GM06990 (cell line): ENCODE measurements at regions not wholly inside any gene's neighbourhood (a gene's known extent, or its start where the extent isn't known, plus 50 kb on each side); places are given as distances from the start of the nearest gene placed in this dataset.
"Not testable (repeated sequence)": the region's sequence is repeated elsewhere in the genome, so short reads cannot be mapped to it uniquely, and the experiment has no call there.

ENCODE experiments used
- DNase-seq: peaks from one replicate; pipeline ENCODE4 v3.0.0-alpha.2; 2011; ENCODE audit not compliant: insufficient read length; ENCODE audit errors: extremely low read depth
- H3K27me3 ChIP-seq: replicated peaks from 2 replicates; pipeline ENCODE4 v1.6.0; 2011; ENCODE audit warnings: low read length; ENCODE audit not compliant: control insufficient read depth, insufficient read depth
- H3K36me3 ChIP-seq: 2 replicates; pipeline ENCODE4 v1.5.1; 2011; ENCODE audit warnings: low read length; ENCODE audit not compliant: control insufficient read depth, insufficient read depth
- H3K4me3 ChIP-seq: replicated peaks from 2 replicates; pipeline ENCODE4 v1.5.1; 2011; ENCODE audit warnings: low read depth, mild to moderate bottlenecking, control low read depth, low read length
- TF ChIP-seq, protein P1 (sequence below): IDR thresholded peaks from 2 replicates; pipeline ENCODE4 v1.5.1; 2011; ENCODE audit warnings: low read length, control low read depth, mild to moderate bottlenecking, inconsistent platforms; ENCODE audit not compliant: insufficient read depth, poor library complexity, severe bottlenecking

DNA sequence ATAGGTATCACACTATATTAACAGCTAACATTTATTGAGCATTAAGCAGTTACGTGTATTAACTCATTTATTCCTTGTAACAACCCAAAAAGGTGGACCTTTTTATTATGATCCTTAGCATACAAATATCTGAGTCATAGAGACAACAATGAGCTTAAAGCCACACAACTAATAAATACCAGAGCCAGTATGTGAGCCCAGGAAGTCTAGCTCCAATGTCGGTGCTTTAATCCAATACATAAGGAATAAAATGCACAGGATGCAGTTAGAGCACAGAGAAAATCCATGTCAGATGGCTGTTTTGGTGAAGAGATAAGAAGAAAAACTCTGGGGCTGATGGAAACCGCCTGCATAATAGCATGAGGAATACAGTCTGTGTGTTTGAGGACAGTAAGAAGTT is 888.6 kb downstream of the TMTC2 start:
- Histone ChIP-seq H3K27me3 (no peaks in the 10 kb centered on the region), H3K4me3 (no peak overlapping the region), H3K36me3 (no peaks in the 10 kb centered on the region)
- TF ChIP-seq, protein P1, sequence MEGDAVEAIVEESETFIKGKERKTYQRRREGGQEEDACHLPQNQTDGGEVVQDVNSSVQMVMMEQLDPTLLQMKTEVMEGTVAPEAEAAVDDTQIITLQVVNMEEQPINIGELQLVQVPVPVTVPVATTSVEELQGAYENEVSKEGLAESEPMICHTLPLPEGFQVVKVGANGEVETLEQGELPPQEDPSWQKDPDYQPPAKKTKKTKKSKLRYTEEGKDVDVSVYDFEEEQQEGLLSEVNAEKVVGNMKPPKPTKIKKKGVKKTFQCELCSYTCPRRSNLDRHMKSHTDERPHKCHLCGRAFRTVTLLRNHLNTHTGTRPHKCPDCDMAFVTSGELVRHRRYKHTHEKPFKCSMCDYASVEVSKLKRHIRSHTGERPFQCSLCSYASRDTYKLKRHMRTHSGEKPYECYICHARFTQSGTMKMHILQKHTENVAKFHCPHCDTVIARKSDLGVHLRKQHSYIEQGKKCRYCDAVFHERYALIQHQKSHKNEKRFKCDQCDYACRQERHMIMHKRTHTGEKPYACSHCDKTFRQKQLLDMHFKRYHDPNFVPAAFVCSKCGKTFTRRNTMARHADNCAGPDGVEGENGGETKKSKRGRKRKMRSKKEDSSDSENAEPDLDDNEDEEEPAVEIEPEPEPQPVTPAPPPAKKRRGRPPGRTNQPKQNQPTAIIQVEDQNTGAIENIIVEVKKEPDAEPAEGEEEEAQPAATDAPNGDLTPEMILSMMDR, result no peak
- DNase-seq, result no peak

- H3K27me3 ChIP-seq, result no peaks in the 10 kb centered on the region
- TF ChIP-seq, protein P1, result no peak
- no peak for DNase-seq
- no peaks in the 10 kb centered on the region for H3K36me3 ChIP-seq
- H3K4me3 ChIP-seq, result no peak overlapping the region
Measured at GRCh38 chr12:83574142-83574541, 887.4 kb downstream of the TMTC2 start.

GRCh38 chr12:83573671-83574070 is 887.0 kb downstream of the TMTC2 start:
- no peak overlapping the region for H3K4me3 ChIP-seq
- TF ChIP-seq, protein P1, result no peak
- H3K36me3 ChIP-seq, result no peaks in the 10 kb centered on the region
- no peaks in the 10 kb centered on the region for H3K27me3 ChIP-seq
- no peak for DNase-seq

- no peak for DNase-seq
- TF ChIP-seq, protein P1, result no peak
- H3K4me3 ChIP-seq, result no peak overlapping the region
Measured at GRCh38 chr12:83559650-83560049, 872.9 kb downstream of the TMTC2 start.

GRCh38 chr12:83556040-83556439 is 869.3 kb downstream of the TMTC2 start:
- not testable (repeated sequence) for H3K27me3 ChIP-seq, DNase-seq, H3K36me3 ChIP-seq, H3K4me3 ChIP-seq

More at GRCh38 chr12:83559650-83560049, 872.9 kb downstream of the TMTC2 start:
- Histone ChIP-seq H3K27me3 (no peaks in the 10 kb centered on the region), H3K36me3 (no peaks in the 10 kb centered on the region)

DNA sequence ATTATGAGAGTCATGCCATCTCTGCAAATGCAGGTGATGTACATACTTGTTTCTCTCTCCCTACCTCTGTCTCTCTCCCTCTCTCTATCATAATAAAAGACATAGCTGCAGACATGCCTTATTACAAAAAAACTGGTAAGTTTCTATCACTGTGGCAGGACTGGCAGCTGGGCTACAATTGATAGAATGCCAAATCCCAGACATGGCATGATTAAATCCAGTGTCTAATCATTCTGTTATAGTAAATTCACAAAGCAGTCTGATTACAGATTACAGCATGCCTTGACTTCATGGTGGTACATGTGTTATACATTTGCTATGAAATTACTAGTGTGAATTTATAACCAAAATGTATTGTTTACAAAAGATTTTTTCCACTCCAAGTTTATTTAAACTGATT is 854.7 kb downstream of the TMTC2 start:
- Histone ChIP-seq H3K4me3 (no peak overlapping the region), H3K36me3 (no peaks in the 10 kb centered on the region), H3K27me3 (no peaks in the 10 kb centered on the region)
- TF ChIP-seq, protein P1, result no peak
- DNase-seq, result no peak
